ENCODE measurements at regions not wholly inside any gene's neighbourhood (a gene's known extent, or its start where the extent isn't known, plus 50 kb on each side); places are given as distances from the start of the nearest gene placed in this dataset.
"Not testable (repeated sequence)": the region's sequence is repeated elsewhere in the genome, so short reads cannot be mapped to it uniquely, and the experiment has no call there.

DNA sequence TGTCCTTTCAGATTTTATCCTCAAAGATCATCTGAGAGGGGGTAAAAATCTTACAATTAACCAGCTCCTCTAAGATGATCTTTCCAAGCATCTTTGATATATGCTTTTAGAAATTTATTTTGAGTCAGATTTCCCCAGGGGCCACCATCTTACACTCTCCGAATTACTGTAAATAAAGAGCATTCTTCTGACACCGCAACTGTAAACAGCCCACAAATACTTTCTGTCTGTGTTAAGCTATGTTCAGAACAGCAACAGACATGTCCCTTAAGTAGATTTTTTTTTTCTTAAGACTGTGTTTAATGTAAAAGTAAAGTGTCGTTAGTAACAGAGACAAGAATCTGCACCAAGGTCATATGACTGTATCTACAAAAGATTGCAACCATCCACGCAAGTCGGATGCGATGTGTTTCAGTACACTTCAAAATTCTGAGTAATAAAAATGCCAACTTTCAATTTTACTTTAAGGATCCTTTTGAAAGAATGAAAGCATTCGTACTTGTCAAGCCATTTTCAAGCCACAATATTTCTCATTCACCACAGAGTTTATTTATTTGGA, 159.0 kb upstream of the KCNH8 start:
- Mint-ChIP-seq H3K36me3 (ENCODE audit: low read depth) (no peaks in the 10 kb centered on the region), H3K27me3 (ENCODE audit: low read depth) (no peaks in the 10 kb centered on the region), H3K4me1 (peaks cover 9% of the 10 kb centered on the region), H3K4me3 (no peak overlapping the region), H3K9me3 (no peaks in the 10 kb centered on the region), H3K27ac (ENCODE audit: unreplicated experiment) (no peak overlapping the region)
- no peak for DNase-seq (ENCODE audit: low read depth, low spot score)
- TF ChIP-seq CTCF (conservative IDR thresholded peaks at IDR 0.05): no peak

- Mint-ChIP-seq H3K4me1 (peaks cover 9% of the 10 kb centered on the region), H3K36me3 (ENCODE audit: low read depth) (no peaks in the 10 kb centered on the region), H3K27me3 (ENCODE audit: low read depth) (no peaks in the 10 kb centered on the region), H3K4me3 (no peak overlapping the region), H3K27ac (ENCODE audit: unreplicated experiment) (no peak overlapping the region), H3K9me3 (no peaks in the 10 kb centered on the region)
- no peak for DNase-seq (ENCODE audit: low read depth, low spot score)
- TF ChIP-seq CTCF (conservative IDR thresholded peaks at IDR 0.05): peak; percentile 88
Observed at GRCh38 chr3:18988614-18989229, 159.6 kb upstream of the KCNH8 start.

DNA sequence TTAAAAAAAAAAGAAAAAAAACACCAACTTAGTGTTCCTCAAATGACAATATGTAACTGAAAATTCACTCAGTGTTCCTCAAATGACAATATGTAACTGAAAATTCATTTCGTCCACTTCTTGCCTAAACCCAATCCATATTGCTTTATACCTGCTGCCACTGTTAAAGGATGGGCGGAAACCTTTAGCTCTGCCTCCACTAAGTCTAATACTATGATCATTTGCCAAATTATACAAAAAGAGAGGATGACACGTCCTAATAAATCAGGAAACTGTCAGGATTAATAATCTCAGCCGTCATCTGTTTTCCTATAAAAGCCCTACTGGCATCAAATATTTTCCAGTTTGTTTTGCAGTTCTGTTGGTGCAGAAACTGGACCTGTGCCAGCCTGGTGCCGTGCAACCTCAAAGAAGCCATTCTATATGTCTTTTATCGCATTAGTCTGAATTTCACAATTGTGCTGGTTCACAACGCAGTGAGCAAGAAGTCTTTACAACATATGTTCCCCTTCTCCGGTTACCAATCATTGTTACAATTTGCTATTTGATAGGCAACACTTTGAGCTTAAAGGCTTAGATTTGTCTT, 160.4 kb upstream of the KCNH8 start:
- no peak for TF ChIP-seq CTCF (conservative IDR thresholded peaks at IDR 0.05)
- H3K9me3 Mint-ChIP-seq: no peaks in the 10 kb centered on the region
- no peaks in the 10 kb centered on the region for H3K36me3 Mint-ChIP-seq (ENCODE audit: low read depth)
- no peak overlapping the region for H3K4me3 Mint-ChIP-seq
- H3K27me3 Mint-ChIP-seq (ENCODE audit: low read depth): no peaks in the 10 kb centered on the region
- DNase-seq (ENCODE audit: low read depth, low spot score): no peak
- no peak overlapping the region for H3K27ac Mint-ChIP-seq (ENCODE audit: unreplicated experiment)
- peaks cover 9% of the 10 kb centered on the region for H3K4me1 Mint-ChIP-seq

DNA sequence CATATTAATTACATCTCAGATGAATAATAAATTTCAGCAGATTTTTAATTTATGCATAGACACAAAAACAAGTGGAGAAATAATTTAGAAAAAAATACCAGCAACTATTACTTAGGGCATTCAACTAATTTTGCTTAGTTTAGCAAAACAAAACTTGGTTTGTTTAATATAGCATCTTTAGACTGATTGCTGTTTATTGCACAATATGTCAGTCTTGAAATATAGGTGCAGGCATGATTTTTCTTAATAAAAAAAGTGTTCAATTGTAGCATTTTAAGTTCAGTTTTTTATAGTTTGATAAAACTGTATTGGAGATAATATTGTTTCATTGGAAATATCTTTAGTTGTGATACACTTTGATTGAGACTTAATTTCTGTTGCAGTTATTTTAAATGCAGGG, 161.2 kb upstream of the KCNH8 start:
- DNase-seq (ENCODE audit: low read depth, low spot score): no peak
- H3K36me3 Mint-ChIP-seq (ENCODE audit: low read depth): no peaks in the 10 kb centered on the region
- H3K27ac Mint-ChIP-seq (ENCODE audit: unreplicated experiment): no peak overlapping the region
- H3K9me3 Mint-ChIP-seq: peaks cover 2% of the 10 kb centered on the region
- H3K4me3 Mint-ChIP-seq: no peak overlapping the region
- H3K27me3 Mint-ChIP-seq (ENCODE audit: low read depth): no peaks in the 10 kb centered on the region
- no peak for TF ChIP-seq CTCF (conservative IDR thresholded peaks at IDR 0.05)
- H3K4me1 Mint-ChIP-seq: peaks cover 9% of the 10 kb centered on the region

DNA sequence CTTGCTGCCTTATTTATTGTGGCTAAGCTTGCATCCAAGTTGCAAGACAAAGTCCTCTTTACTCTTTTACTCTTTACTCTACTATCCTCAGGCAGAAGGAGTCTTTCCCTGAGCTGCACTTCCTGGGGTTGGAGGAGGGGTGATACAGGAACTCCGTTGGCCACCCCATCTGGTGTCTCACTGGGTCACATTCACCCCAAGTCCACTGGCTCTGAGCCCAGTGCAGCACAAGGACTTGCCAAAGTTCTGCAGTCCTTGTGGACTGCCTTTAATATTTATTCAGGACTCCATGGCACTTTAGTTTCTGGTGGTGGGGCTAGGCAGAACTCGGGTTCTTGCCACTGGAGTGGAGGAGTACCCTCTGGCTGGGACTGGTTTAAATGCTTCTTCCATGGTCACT, 165.4 kb upstream of the KCNH8 start:
- TF ChIP-seq CTCF (conservative IDR thresholded peaks at IDR 0.05): no peak
- H3K27ac Mint-ChIP-seq (ENCODE audit: unreplicated experiment): no peak overlapping the region

GRCh38 chr3:18976102-18976501, 172.2 kb upstream of the KCNH8 start:
- H3K27me3 Mint-ChIP-seq (ENCODE audit: low read depth): not testable (repeated sequence)

More for the DNA sequence above, 165.4 kb upstream of the KCNH8 start:
- peaks cover 4% of the 10 kb centered on the region for H3K9me3 Mint-ChIP-seq
- peaks cover 5% of the 10 kb centered on the region for H3K4me1 Mint-ChIP-seq
- H3K36me3 Mint-ChIP-seq (ENCODE audit: low read depth): no peaks in the 10 kb centered on the region
- H3K27me3 Mint-ChIP-seq (ENCODE audit: low read depth): no peaks in the 10 kb centered on the region
- no peak for DNase-seq (ENCODE audit: low read depth, low spot score)
- no peak overlapping the region for H3K4me3 Mint-ChIP-seq

More at GRCh38 chr3:18976102-18976501, 172.2 kb upstream of the KCNH8 start:
- H3K4me3 Mint-ChIP-seq: peak overlapping the region; percentile 31
- H3K36me3 Mint-ChIP-seq (ENCODE audit: low read depth): peaks cover 18% of the 10 kb centered on the region
- H3K27ac Mint-ChIP-seq (ENCODE audit: unreplicated experiment); H3K4me1 Mint-ChIP-seq; DNase-seq (ENCODE audit: low read depth, low spot score): not testable (repeated sequence)
- peaks cover 13% of the 10 kb centered on the region for H3K9me3 Mint-ChIP-seq

All from neural crest cell (in vitro differentiated cells).